HG03095 (cell line): ENCODE measurements at regions not wholly inside any gene's neighbourhood (a gene's known extent, or its start where the extent isn't known, plus 50 kb on each side); places are given as distances from the start of the nearest gene placed in this dataset.

Source experiments
- ATAC-seq: cut with Tn5 transposase; IDR thresholded peaks from one replicate; pipeline ENCODE4 v1.9.1; 2021; ENCODE audit warnings: moderate library complexity; ENCODE audit not compliant: unreplicated experiment

- no peak for ATAC-seq
These were observed 461.2 kb downstream of the BRD1 start for GRCh38 chr22:49366437-49366836.

- ATAC-seq: no peak
These were observed 461.8 kb downstream of the BRD1 start for GRCh38 chr22:49365910-49366309.

- ATAC-seq: no peak
These were observed 462.4 kb downstream of the BRD1 start for GRCh38 chr22:49365191-49365837.

GRCh38 chr22:49364398-49364797 lies 463.3 kb downstream of the BRD1 start:
- ATAC-seq: no peak

- ATAC-seq: no peak
These were observed 464.0 kb downstream of the BRD1 start for GRCh38 chr22:49363526-49364230.

- no peak for ATAC-seq
These were observed 465.3 kb downstream of the BRD1 start for GRCh38 chr22:49362211-49362839.

- no peak for ATAC-seq
These were observed 466.5 kb downstream of the BRD1 start for GRCh38 chr22:49361164-49361563.

GRCh38 chr22:49360746-49361145 lies 466.9 kb downstream of the BRD1 start:
- ATAC-seq: no peak

- no peak for ATAC-seq
These were observed 468.6 kb downstream of the BRD1 start for GRCh38 chr22:49359076-49359475.

GRCh38 chr22:49357661-49358440 lies 469.8 kb downstream of the BRD1 start:
- ATAC-seq: no peak

GRCh38 chr22:49356428-49356827 lies 471.2 kb downstream of the BRD1 start:
- ATAC-seq: no peak

GRCh38 chr22:49355211-49355920 lies 472.3 kb downstream of the BRD1 start:
- no peak for ATAC-seq

GRCh38 chr22:49354516-49355210 lies 473.0 kb downstream of the BRD1 start:
- ATAC-seq: no peak

GRCh38 chr22:49353235-49353634 lies 474.4 kb downstream of the BRD1 start:
- no peak for ATAC-seq

- ATAC-seq: no peak
These were observed 475.1 kb downstream of the BRD1 start for GRCh38 chr22:49352361-49353169.

GRCh38 chr22:49351761-49352227 lies 475.9 kb downstream of the BRD1 start:
- no peak for ATAC-seq

- ATAC-seq: no peak
These were observed 477.1 kb downstream of the BRD1 start for GRCh38 chr22:49350441-49351121.

- ATAC-seq: no peak
These were observed 477.8 kb downstream of the BRD1 start for GRCh38 chr22:49349841-49350381.
